ENCODE measurements at regions not wholly inside any gene's neighbourhood (a gene's known extent, or its start where the extent isn't known, plus 50 kb on each side); places are given as distances from the start of the nearest gene placed in this dataset.

DNA sequence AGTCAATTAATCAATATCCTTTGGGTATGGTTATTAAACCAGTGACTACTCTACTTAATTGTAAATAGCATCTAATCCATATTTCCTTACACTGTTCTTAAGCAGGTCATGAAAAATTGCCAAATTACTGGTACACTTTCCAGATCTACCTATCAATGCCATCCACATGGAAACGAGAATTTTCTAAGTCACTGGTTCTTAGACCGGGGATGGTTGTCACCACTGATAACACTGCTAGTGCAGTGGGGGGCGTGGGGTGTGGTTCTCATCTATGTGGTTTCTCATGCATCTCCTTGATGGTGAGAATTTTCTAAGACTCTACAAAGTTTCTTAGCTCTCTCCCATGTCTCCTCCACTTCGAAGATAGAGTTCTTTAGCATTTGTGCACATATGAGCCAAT is 63.7 kb upstream of the COG2 start:
- TF ChIP-seq CTCF (IDR thresholded peaks at IDR 0.05) (no peak), POLR2A (IDR thresholded peaks at IDR 0.05) (no peak)
